GM21526 (cell line): ENCODE measurements at regions not wholly inside any gene's neighbourhood (a gene's known extent, or its start where the extent isn't known, plus 50 kb on each side); places are given as distances from the start of the nearest gene placed in this dataset.
"Not testable (repeated sequence)": the region's sequence is repeated elsewhere in the genome, so short reads cannot be mapped to it uniquely, and the experiment has no call there.

ENCODE experiments used
- ATAC-seq: cut with Tn5 transposase; IDR thresholded peaks from one replicate; pipeline ENCODE4 v1.9.1; 2021; ENCODE audit warnings: moderate library complexity; ENCODE audit not compliant: unreplicated experiment, low FRiP score

DNA sequence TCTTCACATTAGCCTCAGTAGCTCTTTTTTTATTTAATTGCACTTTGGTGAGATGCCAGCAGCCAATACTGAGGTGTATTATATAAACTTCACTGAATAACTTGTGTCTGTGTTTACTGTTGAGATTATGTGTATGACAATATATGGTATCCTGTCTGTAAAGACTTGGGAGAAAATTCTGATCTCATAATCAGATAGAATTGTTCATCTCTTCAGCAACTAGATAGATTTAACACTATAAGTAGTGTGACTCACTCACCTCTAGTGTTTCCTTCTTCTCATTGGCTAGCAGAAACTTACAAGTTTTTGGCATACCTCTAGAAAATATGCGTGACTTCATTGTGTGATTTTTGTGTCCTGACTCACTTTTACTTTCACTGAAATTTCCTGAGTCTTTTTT is 67.6 kb upstream of the TGFBR2 start:
- ATAC-seq, result no peak

GRCh38 chr3:30539206-30539605 is 67.2 kb upstream of the TGFBR2 start:
- ATAC-seq, result no peak

DNA sequence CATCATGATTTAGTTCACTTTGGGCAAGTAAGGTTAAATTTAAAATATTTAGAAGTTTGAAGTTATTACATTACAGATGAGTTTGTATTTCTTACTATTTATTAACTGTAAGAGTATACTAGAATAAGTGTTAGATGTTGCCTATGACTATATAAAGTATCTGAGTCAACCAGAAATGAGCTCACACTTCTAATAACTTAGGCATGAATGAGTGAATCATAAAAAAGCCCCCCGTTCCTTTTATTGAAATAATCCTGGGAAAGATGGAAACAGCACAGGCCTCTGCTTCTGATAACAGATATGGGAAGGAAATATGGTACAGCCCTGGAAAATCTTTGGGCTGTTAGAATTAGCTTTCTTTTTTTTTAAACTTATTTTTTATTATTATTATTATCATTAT is 66.6 kb upstream of the TGFBR2 start:
- no peak for ATAC-seq

GRCh38 chr3:30541156-30541555 is 65.2 kb upstream of the TGFBR2 start:
- not testable (repeated sequence) for ATAC-seq

DNA sequence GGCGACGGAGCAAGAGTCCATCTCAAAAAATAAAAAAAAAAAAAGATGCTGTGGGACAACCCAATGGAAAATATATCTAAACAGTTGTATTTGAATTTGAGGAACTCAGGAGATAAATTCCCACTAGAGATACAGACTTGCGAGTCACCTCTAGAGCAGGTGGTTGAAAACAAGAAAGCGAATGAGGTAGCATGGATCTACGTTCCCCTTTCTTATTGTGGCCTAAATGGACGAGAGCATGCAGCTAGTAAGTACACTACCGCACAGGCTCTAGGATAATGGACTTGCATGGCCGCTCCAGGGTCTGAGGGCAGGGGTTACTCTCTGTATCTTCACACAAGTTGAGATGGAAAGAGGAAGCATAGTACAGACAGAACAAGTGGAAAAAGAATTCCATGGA is 63.5 kb upstream of the TGFBR2 start:
- no peak for ATAC-seq

GRCh38 chr3:30544812-30545211 is 61.6 kb upstream of the TGFBR2 start:
- no peak for ATAC-seq

DNA sequence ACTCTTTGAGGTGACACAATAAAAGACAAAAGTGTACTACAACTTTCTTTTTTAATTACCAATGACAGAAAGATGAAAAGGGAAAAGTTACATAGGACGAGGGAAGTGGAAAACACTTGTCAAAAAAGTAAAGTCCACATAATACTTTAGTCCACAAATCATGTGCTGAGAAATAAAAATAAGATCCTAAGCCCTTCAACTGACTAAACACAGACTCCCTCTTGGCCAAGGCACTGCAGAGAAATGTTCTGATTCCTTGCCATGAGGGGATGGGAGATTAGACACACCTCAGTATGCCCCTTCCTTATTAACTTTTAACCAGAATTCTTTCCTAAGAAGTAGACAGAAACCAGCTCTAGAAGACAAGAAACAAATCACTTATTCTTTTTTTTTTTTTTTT is 59.5 kb upstream of the TGFBR2 start:
- no peak for ATAC-seq

- no peak for ATAC-seq
Measured at GRCh38 chr3:30547716-30548115, 58.7 kb upstream of the TGFBR2 start.

DNA sequence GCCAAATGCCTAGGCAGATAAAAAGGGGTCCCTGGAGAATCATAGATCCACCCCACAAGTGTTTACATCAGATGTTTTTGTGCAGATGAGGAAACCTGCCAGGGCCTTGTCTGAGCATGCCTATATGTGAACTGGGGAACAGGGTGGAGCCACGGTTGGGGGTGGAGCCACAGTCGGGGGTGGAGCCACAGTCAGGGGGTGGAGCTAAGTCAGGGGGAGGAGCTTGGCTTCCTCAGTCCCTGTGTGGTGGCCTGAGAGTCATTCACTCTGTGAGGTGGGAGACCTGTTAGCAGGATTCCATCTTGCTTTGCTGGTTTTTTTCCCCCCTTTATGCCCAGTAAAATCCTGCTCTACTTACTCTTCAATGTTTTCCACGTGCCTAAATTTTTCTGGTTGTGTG is 57.8 kb upstream of the TGFBR2 start:
- ATAC-seq, result peak; percentile 71

- no peak for ATAC-seq
Measured at GRCh38 chr3:30549600-30549999, 56.8 kb upstream of the TGFBR2 start.

DNA sequence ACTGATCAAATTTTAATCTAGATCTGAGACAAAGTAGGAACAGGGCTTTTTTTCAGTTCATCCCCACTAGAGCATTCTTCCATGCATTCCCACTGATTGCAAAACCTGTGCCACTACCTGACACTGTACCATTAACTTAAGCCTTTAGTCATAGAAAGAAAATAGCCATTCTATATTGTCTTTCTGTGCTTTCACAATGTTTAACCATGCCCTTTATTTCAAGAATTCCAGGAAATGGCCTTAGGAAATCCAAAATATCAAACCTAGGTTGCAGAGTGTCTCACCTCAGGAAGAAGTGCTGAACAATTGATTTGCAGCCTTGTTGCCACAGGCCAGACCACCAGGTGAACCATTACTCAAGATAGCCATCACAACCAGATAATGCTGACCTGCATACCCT is 56.2 kb upstream of the TGFBR2 start:
- ATAC-seq, result no peak

- no peak for ATAC-seq
Measured at GRCh38 chr3:30551266-30551665, 55.1 kb upstream of the TGFBR2 start.

DNA sequence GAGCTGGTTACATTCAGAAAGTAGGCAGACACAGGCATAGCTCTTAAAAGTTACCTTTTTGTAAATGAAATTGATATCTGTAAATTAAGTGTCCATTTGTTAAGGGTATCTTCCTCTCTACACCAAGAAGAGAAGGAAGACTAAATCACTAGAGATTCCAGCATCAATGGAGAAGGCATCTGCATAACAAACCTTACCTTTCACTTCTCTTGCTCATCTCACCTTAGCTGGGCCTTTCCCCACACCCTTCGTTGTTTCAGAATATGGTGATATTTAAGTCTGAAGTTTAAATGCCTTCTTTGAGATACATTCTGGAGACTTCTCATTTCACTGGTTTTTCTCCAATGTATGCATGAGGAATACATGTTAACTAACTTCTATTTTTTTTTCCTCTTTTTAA is 54.5 kb upstream of the TGFBR2 start:
- no peak for ATAC-seq

DNA sequence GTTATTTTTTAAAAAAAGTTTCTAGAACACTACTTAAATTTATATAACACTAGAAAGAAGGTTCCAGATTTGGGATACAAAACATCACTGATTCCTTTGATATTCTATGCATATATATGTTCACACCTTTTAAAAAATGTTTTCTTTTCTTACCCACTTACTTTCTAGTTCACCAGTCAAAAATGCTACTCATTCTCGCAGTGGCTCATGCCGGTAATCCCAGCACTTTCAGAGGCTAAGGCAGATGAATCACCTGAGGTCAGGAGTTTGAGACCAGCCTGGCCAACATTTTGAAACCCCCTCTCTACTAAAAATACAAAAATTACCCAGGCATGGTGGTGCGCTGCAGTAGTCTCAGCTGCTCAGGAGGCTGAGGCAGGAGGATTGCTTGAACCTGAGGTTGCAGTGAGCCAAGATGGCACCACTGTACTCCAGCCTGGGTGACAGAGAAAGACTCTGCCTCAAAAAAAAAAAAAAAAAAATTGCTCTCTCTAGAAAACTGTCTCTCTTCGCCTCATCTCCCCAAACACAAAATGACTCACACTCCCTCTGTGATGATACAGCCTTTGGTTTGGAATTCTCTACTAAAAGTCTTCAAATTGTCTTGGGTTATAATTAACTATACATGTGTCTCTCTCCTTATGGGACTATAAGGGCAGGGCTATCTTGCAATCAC is 52.6 kb upstream of the TGFBR2 start:
- ATAC-seq, result no peak

- no peak for ATAC-seq
Measured at GRCh38 chr3:30554317-30554690, 52.1 kb upstream of the TGFBR2 start.

DNA sequence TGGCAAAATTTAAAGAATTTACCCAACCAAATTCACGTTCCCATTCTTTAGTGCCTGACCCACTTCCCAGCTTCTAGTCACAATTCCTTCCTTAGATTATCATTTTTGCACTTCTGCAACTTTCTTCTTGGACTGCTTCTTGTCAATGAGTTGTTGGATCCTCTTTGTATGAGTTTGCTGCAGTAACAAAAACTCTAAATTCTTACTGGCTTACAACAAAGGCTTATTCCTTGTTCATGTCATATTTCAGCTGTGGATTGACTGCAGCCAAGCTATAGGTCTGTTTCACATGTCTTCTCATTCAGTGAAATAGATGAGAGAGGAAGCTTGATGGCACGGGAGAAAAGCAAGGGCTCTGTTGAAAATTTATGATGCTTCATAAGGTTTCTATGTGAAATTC is 50.4 kb upstream of the TGFBR2 start:
- ATAC-seq, result no peak
